ENCODE measurements at regions not wholly inside any gene's neighbourhood (a gene's known extent, or its start where the extent isn't known, plus 50 kb on each side); places are given as distances from the start of the nearest gene placed in this dataset.

- Histone ChIP-seq H3K27me3 (no peaks in the 10 kb centered on the region), H3K36me3 (no peaks in the 10 kb centered on the region), H3K27ac (no peak overlapping the region), H3K4me3 (ENCODE audit: low read depth in 1 of 2, low read length in 1 of 2) (no peak overlapping the region), H3K4me1 (ENCODE audit: control insufficient read depth in 1 of 2, insufficient read depth in 1 of 2, low read depth in 1 of 2, low read length in 1 of 2) (no peaks in the 10 kb centered on the region), H3K9me3 (no peaks in the 10 kb centered on the region)
- TF ChIP-seq, protein P1, sequence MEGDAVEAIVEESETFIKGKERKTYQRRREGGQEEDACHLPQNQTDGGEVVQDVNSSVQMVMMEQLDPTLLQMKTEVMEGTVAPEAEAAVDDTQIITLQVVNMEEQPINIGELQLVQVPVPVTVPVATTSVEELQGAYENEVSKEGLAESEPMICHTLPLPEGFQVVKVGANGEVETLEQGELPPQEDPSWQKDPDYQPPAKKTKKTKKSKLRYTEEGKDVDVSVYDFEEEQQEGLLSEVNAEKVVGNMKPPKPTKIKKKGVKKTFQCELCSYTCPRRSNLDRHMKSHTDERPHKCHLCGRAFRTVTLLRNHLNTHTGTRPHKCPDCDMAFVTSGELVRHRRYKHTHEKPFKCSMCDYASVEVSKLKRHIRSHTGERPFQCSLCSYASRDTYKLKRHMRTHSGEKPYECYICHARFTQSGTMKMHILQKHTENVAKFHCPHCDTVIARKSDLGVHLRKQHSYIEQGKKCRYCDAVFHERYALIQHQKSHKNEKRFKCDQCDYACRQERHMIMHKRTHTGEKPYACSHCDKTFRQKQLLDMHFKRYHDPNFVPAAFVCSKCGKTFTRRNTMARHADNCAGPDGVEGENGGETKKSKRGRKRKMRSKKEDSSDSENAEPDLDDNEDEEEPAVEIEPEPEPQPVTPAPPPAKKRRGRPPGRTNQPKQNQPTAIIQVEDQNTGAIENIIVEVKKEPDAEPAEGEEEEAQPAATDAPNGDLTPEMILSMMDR (IDR thresholded peaks at IDR 0.05) = no peak
Observed at GRCh38 chr5:19172926-19173470, 815.0 kb downstream of the CDH18 start.

GRCh38 chr5:19175776-19176570 is 812.0 kb downstream of the CDH18 start:
- Histone ChIP-seq H3K27ac (no peak overlapping the region), H3K4me1 (ENCODE audit: control insufficient read depth in 1 of 2, insufficient read depth in 1 of 2, low read depth in 1 of 2, low read length in 1 of 2) (no peaks in the 10 kb centered on the region), H3K4me3 (ENCODE audit: low read depth in 1 of 2, low read length in 1 of 2) (no peak overlapping the region), H3K36me3 (no peaks in the 10 kb centered on the region), H3K27me3 (no peaks in the 10 kb centered on the region), H3K9me3 (no peaks in the 10 kb centered on the region)
- TF ChIP-seq, protein P1 (IDR thresholded peaks at IDR 0.05) = no peak

DNA sequence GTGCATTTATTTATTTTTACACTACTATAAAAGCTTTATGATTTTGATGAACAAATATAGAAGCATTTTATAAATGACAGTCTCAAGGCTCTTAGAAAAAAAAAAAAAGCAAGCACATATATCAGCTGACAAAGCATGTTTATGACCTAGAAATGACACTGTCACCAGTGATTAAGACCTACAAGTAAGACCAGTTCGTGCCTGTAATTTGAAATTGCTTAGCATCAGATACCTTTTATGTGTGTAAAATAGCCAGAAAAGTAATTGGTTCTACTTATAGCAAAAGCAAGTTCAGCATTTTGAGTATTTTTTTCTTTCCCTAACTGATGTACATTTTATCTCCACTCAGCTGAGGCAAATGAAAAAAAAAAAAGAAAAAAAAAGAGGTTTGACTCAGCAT is 808.4 kb downstream of the CDH18 start:
- Histone ChIP-seq H3K36me3 (no peaks in the 10 kb centered on the region), H3K27ac (no peak overlapping the region), H3K9me3 (no peaks in the 10 kb centered on the region), H3K4me1 (ENCODE audit: control insufficient read depth in 1 of 2, insufficient read depth in 1 of 2, low read depth in 1 of 2, low read length in 1 of 2) (no peaks in the 10 kb centered on the region), H3K4me3 (ENCODE audit: low read depth in 1 of 2, low read length in 1 of 2) (no peak overlapping the region), H3K27me3 (no peaks in the 10 kb centered on the region)
- TF ChIP-seq, protein P1 (IDR thresholded peaks at IDR 0.05) = no peak

DNA sequence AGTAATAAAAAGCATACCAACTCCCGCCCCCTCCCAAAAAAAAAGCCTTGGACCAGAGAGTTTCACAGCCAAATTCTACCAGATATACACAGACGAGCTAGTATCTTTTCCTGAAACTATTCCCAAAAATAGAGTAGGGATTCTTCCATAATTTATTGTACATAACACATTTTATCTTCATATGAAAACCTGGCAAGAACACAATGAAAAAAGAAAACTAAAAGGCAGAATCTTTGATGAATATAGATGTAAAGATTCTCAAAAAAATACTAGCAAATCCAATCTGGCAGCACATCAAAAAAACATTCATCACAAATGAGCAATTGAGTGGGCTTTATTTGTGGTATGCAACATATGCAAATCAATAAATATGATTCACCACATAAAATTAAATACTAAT is 798.8 kb downstream of the CDH18 start:
- H3K36me3 ChIP-seq = no peaks in the 10 kb centered on the region
- H3K9me3 ChIP-seq = no peaks in the 10 kb centered on the region
- TF ChIP-seq, protein P1 (IDR thresholded peaks at IDR 0.05) = no peak
- no peak overlapping the region for H3K4me3 ChIP-seq (ENCODE audit: low read depth in 1 of 2, low read length in 1 of 2)
- no peaks in the 10 kb centered on the region for H3K27me3 ChIP-seq
- no peaks in the 10 kb centered on the region for H3K4me1 ChIP-seq (ENCODE audit: control insufficient read depth in 1 of 2, insufficient read depth in 1 of 2, low read depth in 1 of 2, low read length in 1 of 2)
- no peak overlapping the region for H3K27ac ChIP-seq

GRCh38 chr5:19193631-19194030 is 794.4 kb downstream of the CDH18 start:
- no peak overlapping the region for H3K4me3 ChIP-seq (ENCODE audit: low read depth in 1 of 2, low read length in 1 of 2)
- no peaks in the 10 kb centered on the region for H3K4me1 ChIP-seq (ENCODE audit: control insufficient read depth in 1 of 2, insufficient read depth in 1 of 2, low read depth in 1 of 2, low read length in 1 of 2)
- H3K9me3 ChIP-seq = no peaks in the 10 kb centered on the region
- H3K27me3 ChIP-seq = no peaks in the 10 kb centered on the region
- no peak overlapping the region for H3K27ac ChIP-seq
- H3K36me3 ChIP-seq = no peaks in the 10 kb centered on the region
- TF ChIP-seq, protein P1 (IDR thresholded peaks at IDR 0.05) = no peak
